Left ventricle myocardium inferior (tissue), 1 donor: ENCODE measurements at regions not wholly inside any gene's neighbourhood (a gene's known extent, or its start where the extent isn't known, plus 50 kb on each side); places are given as distances from the start of the nearest gene placed in this dataset.

Source experiments
- DNase-seq: peaks from one replicate; pipeline ENCODE4 v3.0.0-alpha.2; 2020
- H3K27ac ChIP-seq: fragments of 200-600 bp; replicated peaks from 2 replicates; pipeline ENCODE4 v1.8.0; 2021
- H3K27me3 ChIP-seq: fragments of 200-600 bp; 2 replicates; pipeline ENCODE4 v1.8.0; 2021; ENCODE audit warnings: low read depth
- H3K36me3 ChIP-seq: fragments of 200-600 bp; 2 replicates; pipeline ENCODE4 v1.8.0; 2021
- H3K4me1 ChIP-seq: fragments of 200-600 bp; 2 replicates; pipeline ENCODE4 v1.8.0; 2021
- H3K4me3 ChIP-seq: fragments of 200-600 bp; 2 replicates; pipeline ENCODE4 v1.8.0; 2021; ENCODE audit warnings: mild to moderate bottlenecking, moderate library complexity
- H3K9me3 ChIP-seq: fragments of 200-600 bp; replicated peaks from 2 replicates; pipeline ENCODE4 v1.8.0; 2021
- intact Hi-C: fragments of 100-400 bp; cut with micrococcal nuclease; formaldehyde crosslinking; loops from one replicate; pipeline ENCODE4 v1.11.0; 2022
- TF ChIP-seq, protein P1 (sequence below): fragments of 200-600 bp; IDR thresholded peaks from 2 replicates; pipeline ENCODE4 v1.8.0; 2021; ENCODE audit warnings: antibody characterized with exemption, mild to moderate bottlenecking, borderline replicate concordance
- donor health status: DM: no; HTN: yes; CAD: no; lungs with severe emphysema.

- Histone ChIP-seq H3K36me3 (no peaks in the 10 kb centered on the region), H3K27ac (no peak overlapping the region), H3K4me1 (no peaks in the 10 kb centered on the region), H3K9me3 (peaks cover 63% of the 10 kb centered on the region), H3K4me3 (no peak overlapping the region), H3K27me3 (no peaks in the 10 kb centered on the region)
- DNase-seq = no peak
- intact Hi-C loops = no loop called here
- TF ChIP-seq, protein P1, sequence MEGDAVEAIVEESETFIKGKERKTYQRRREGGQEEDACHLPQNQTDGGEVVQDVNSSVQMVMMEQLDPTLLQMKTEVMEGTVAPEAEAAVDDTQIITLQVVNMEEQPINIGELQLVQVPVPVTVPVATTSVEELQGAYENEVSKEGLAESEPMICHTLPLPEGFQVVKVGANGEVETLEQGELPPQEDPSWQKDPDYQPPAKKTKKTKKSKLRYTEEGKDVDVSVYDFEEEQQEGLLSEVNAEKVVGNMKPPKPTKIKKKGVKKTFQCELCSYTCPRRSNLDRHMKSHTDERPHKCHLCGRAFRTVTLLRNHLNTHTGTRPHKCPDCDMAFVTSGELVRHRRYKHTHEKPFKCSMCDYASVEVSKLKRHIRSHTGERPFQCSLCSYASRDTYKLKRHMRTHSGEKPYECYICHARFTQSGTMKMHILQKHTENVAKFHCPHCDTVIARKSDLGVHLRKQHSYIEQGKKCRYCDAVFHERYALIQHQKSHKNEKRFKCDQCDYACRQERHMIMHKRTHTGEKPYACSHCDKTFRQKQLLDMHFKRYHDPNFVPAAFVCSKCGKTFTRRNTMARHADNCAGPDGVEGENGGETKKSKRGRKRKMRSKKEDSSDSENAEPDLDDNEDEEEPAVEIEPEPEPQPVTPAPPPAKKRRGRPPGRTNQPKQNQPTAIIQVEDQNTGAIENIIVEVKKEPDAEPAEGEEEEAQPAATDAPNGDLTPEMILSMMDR = no peak
Observed at GRCh38 chr2:77831060-77831459, 308.9 kb upstream of the LRRTM4 start.

DNA sequence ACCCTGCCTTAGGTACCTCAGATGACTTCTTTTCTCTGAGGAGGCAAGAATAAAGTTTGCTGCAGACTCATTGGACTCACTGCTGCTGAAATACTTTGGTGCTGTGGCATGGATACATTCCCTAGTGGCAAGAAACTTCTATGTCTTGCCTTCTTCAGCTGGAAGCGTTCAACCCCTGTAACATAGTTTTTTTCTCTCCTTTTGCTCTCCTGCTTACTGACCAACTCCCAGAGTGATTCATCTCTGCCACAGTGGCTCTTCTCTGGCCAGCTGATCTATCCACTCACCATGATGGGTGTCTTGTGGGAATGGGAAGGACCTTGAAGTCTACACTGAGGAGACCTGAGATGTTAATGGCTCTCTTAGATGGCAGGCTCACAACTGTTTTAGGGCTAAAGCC is 309.3 kb upstream of the LRRTM4 start:
- Histone ChIP-seq H3K27me3 (no peaks in the 10 kb centered on the region), H3K4me1 (no peaks in the 10 kb centered on the region), H3K4me3 (no peak overlapping the region), H3K36me3 (no peaks in the 10 kb centered on the region), H3K27ac (no peak overlapping the region), H3K9me3 (peaks cover 63% of the 10 kb centered on the region)
- no peak for DNase-seq
- TF ChIP-seq, protein P1 = no peak
- intact Hi-C loops = no loop called here

DNA sequence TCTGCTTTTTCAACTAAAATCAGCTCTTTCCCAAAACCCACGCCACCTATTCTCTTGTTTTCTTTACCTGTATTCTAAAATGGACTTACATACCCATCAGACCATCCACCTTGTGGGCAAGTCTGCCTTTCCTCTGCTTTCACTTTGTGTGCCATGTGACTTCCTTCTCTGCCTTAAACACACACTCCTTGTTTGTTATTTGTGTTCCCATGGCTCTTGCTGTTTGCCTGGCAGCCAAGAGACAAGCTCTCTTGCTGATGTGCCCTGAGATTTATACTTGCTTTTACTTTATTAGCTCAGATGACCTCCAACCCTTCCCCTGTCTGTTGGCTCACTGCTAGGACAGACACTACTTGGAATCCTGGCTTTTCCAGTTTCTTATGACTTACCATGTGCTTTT is 309.7 kb upstream of the LRRTM4 start:
- Histone ChIP-seq H3K4me1 (no peaks in the 10 kb centered on the region), H3K4me3 (no peak overlapping the region), H3K27ac (no peak overlapping the region), H3K9me3 (peaks cover 61% of the 10 kb centered on the region), H3K36me3 (no peaks in the 10 kb centered on the region), H3K27me3 (no peaks in the 10 kb centered on the region)
- TF ChIP-seq, protein P1 = no peak
- no peak for DNase-seq
- intact Hi-C loops = no loop called here

GRCh38 chr2:77834360-77835002 is 312.3 kb upstream of the LRRTM4 start:
- Histone ChIP-seq H3K27me3 (no peaks in the 10 kb centered on the region), H3K9me3 (peaks cover 59% of the 10 kb centered on the region), H3K4me3 (no peak overlapping the region), H3K36me3 (no peaks in the 10 kb centered on the region), H3K27ac (no peak overlapping the region), H3K4me1 (no peaks in the 10 kb centered on the region)
- DNase-seq = no peak
- TF ChIP-seq, protein P1 = no peak
- intact Hi-C loops = no loop called here

- H3K36me3 ChIP-seq = no peaks in the 10 kb centered on the region
- TF ChIP-seq, protein P1 = no peak
- intact Hi-C loops = no loop called here
- H3K9me3 ChIP-seq = peaks cover 34% of the 10 kb centered on the region
- no peak overlapping the region for H3K4me3 ChIP-seq
- H3K4me1 ChIP-seq = no peaks in the 10 kb centered on the region
- H3K27me3 ChIP-seq = no peaks in the 10 kb centered on the region
- no peak for DNase-seq
- H3K27ac ChIP-seq = no peak overlapping the region
Observed at GRCh38 chr2:77838441-77838840, 316.3 kb upstream of the LRRTM4 start.
